GM23338 (cell line): ENCODE measurements at regions not wholly inside any gene's neighbourhood (a gene's known extent, or its start where the extent isn't known, plus 50 kb on each side); places are given as distances from the start of the nearest gene placed in this dataset.

Experiments used
- ATAC-seq: fragments of 200-7000 bp; cut with Tn5 transposase; 3 replicates; pipeline ENCODE4 v1.9.1; 2020
- DNase-seq: peaks from one replicate; pipeline ENCODE4 v3.0.0-alpha.2; 2015; ENCODE audit warnings: low spot score
- H2AFZ ChIP-seq: fragments of 200-600 bp; sonication (generic); 2 replicates; pipeline ENCODE4 v1.8.0; 2016; ENCODE audit warnings: antibody characterized with exemption, mild to moderate bottlenecking, moderate library complexity
- H3F3A ChIP-seq: fragments of 200-600 bp; sonication (generic); replicated peaks from 2 replicates; pipeline ENCODE4 v1.8.0; 2017; ENCODE audit warnings: antibody characterized with exemption, mixed run types, low read depth
- H3K27ac ChIP-seq: fragments of 200-600 bp; sonication (generic); 2 replicates; pipeline ENCODE4 v1.6.1; 2016; ENCODE audit warnings: low read depth
- H3K27me3 ChIP-seq: fragments of 200-600 bp; sonication (generic); 2 replicates; pipeline ENCODE4 v1.8.0; 2016; ENCODE audit warnings: mild to moderate bottlenecking, mixed run types, moderate library complexity; ENCODE audit not compliant: insufficient read depth
- H3K36me3 ChIP-seq: fragments of 200-600 bp; sonication (generic); 2 replicates; pipeline ENCODE4 v1.8.0; 2016; ENCODE audit warnings: mild to moderate bottlenecking; ENCODE audit not compliant: insufficient read depth
- H3K4me1 ChIP-seq: fragments of 200-600 bp; sonication (generic); 2 replicates; pipeline ENCODE4 v1.8.0; 2016; ENCODE audit warnings: mild to moderate bottlenecking, moderate library complexity; ENCODE audit not compliant: insufficient read depth
- H3K4me2 ChIP-seq: fragments of 200-600 bp; sonication (generic); 2 replicates; pipeline ENCODE4 v1.7.1; 2017; ENCODE audit warnings: mixed run types
- H3K4me3 ChIP-seq: fragments of 200-600 bp; sonication (generic); 2 replicates; pipeline ENCODE4 v1.6.1; 2016; ENCODE audit warnings: mixed run types
- H3K79me2 ChIP-seq: fragments of 200-600 bp; sonication (generic); replicated peaks from 2 replicates; pipeline ENCODE4 v1.8.0; 2017; ENCODE audit warnings: mild to moderate bottlenecking; ENCODE audit not compliant: insufficient read depth
- H3K9me2 ChIP-seq: fragments of 200-600 bp; sonication (generic); 2 replicates; pipeline ENCODE4 v1.8.0; 2017; ENCODE audit not compliant: insufficient read depth
- H4K20me1 ChIP-seq: fragments of 200-600 bp; sonication (generic); replicated peaks from 2 replicates; pipeline ENCODE4 v1.8.0; 2017; ENCODE audit warnings: mild to moderate bottlenecking; ENCODE audit not compliant: insufficient read depth
- H3K27ac Mint-ChIP-seq: 2 replicates; pipeline ENCODE4 v1.8.0; 2020; ENCODE audit warnings: inconsistent platforms, mild to moderate bottlenecking, moderate library complexity, mixed read lengths
- H3K27me3 Mint-ChIP-seq: 3 replicates; pipeline ENCODE4 v1.8.0; 2022; ENCODE audit warnings: low read depth, mild to moderate bottlenecking, moderate library complexity, mixed read lengths, inconsistent platforms; ENCODE audit not compliant: insufficient read depth, poor library complexity
- H3K36me3 Mint-ChIP-seq: 3 replicates; pipeline ENCODE4 v1.8.0; 2021; ENCODE audit warnings: low read depth, mild to moderate bottlenecking, inconsistent platforms, moderate library complexity, mixed read lengths
- H3K4me1 Mint-ChIP-seq: 3 replicates; pipeline ENCODE4 v1.8.0; 2020; ENCODE audit warnings: mild to moderate bottlenecking, inconsistent platforms, mixed read lengths
- H3K4me3 Mint-ChIP-seq: 3 replicates; pipeline ENCODE4 v1.8.0; 2021; ENCODE audit warnings: moderate library complexity, mild to moderate bottlenecking, inconsistent platforms, mixed read lengths
- H3K9me3 Mint-ChIP-seq: 3 replicates; pipeline ENCODE4 v1.8.0; 2020; ENCODE audit warnings: moderate library complexity, mild to moderate bottlenecking, inconsistent platforms, mixed read lengths
- CREB1 ChIP-seq: fragments of 250-450 bp; sonication (Bioruptor Pico); IDR thresholded peaks from 2 replicates; pipeline ENCODE4 v1.5.0; 2020; ENCODE audit warnings: low read depth, mild to moderate bottlenecking, moderate library complexity
- EZH2 ChIP-seq: fragments of 200-600 bp; sonication (generic); IDR thresholded peaks from one replicate; pipeline ENCODE4 v1.8.0; 2017; ENCODE audit warnings: antibody characterized with exemption, mild to moderate bottlenecking, low read depth; ENCODE audit not compliant: unreplicated experiment
- EZH2phosphoT487 ChIP-seq: fragments of 200-600 bp; sonication (generic); IDR thresholded peaks from one replicate; pipeline ENCODE4 v1.8.1; 2018; ENCODE audit warnings: antibody characterized with exemption; ENCODE audit not compliant: unreplicated experiment
- JUNB ChIP-seq: IDR thresholded peaks from one replicate; pipeline ENCODE4 v1.6.1; 2016; ENCODE audit warnings: antibody characterized with exemption; ENCODE audit not compliant: unreplicated experiment
- NANOG ChIP-seq: IDR thresholded peaks from 2 replicates; pipeline ENCODE4 v1.6.1; 2016; ENCODE audit warnings: antibody characterized with exemption, borderline replicate concordance
- REST ChIP-seq: IDR thresholded peaks from one replicate; pipeline ENCODE4 v1.6.1; 2018; ENCODE audit warnings: antibody characterized with exemption; ENCODE audit not compliant: unreplicated experiment
- STAT1 ChIP-seq: IDR thresholded peaks from one replicate; pipeline ENCODE4 v1.6.1; 2016; ENCODE audit warnings: antibody characterized with exemption; ENCODE audit not compliant: unreplicated experiment
- ZNF114 ChIP-seq: fragments of 250-450 bp; sonication (Bioruptor Pico); IDR thresholded peaks from 2 replicates; pipeline ENCODE4 v1.5.0; 2020; ENCODE audit warnings: mild to moderate bottlenecking, moderate library complexity

- TF ChIP-seq REST (no peak), EZH2phosphoT487 (no peak), CREB1 (CRISPR knock-in tag) (no peak), NANOG (no peak), EZH2 (no peak)
These were observed 228.8 kb upstream of the PIK3R1 start (continued) for GRCh38 chr5:67986761-67987160.

- no peak overlapping the region for H3K4me3 Mint-ChIP-seq
- no peaks in the 10 kb centered on the region for H3F3A ChIP-seq
- DNase-seq (no peak), ATAC-seq (no peak; the same call in 2 of the 3 replicates)
- no peaks in the 10 kb centered on the region for H3K4me1 ChIP-seq
- H3K4me3 ChIP-seq = no peak overlapping the region
- no peaks in the 10 kb centered on the region for H3K79me2 ChIP-seq
- H3K9me3 Mint-ChIP-seq = no peaks in the 10 kb centered on the region
- peaks cover 4% of the 10 kb centered on the region for H3K27me3 Mint-ChIP-seq
- H3K4me1 Mint-ChIP-seq = no peaks in the 10 kb centered on the region
- no peak overlapping the region for H3K4me2 ChIP-seq
- 0 out of 2 replicates have a peak overlapping the region, but pooled peaks have one; percentile 39 for H2AFZ ChIP-seq
- H3K36me3 ChIP-seq = no peaks in the 10 kb centered on the region
- no peaks in the 10 kb centered on the region for H3K9me2 ChIP-seq
- no peaks in the 10 kb centered on the region for H3K27me3 ChIP-seq
- H4K20me1 ChIP-seq = no peaks in the 10 kb centered on the region
- H3K27ac ChIP-seq = no peak overlapping the region
- no peak overlapping the region for H3K27ac Mint-ChIP-seq
- H3K36me3 Mint-ChIP-seq = no peaks in the 10 kb centered on the region
- no peak for TF ChIP-seq JUNB
These were observed 229.7 kb upstream of the PIK3R1 start for GRCh38 chr5:67985686-67986387.

GRCh38 chr5:67984546-67984945 lies 231.0 kb upstream of the PIK3R1 start:
- no peaks in the 10 kb centered on the region for H3K4me1 ChIP-seq
- Mint-ChIP-seq H3K27ac (no peak overlapping the region), H3K4me3 (no peak overlapping the region), H3K9me3 (no peaks in the 10 kb centered on the region), H3K27me3 (peaks cover 4% of the 10 kb centered on the region), H3K36me3 (no peaks in the 10 kb centered on the region), H3K4me1 (no peaks in the 10 kb centered on the region)
- H3K36me3 ChIP-seq = no peaks in the 10 kb centered on the region
- no peaks in the 10 kb centered on the region for H3K27me3 ChIP-seq
- no peaks in the 10 kb centered on the region for H3K9me2 ChIP-seq
- DNase-seq = no peak
- no peak overlapping the region for H3K4me2 ChIP-seq
- H3F3A ChIP-seq = no peaks in the 10 kb centered on the region
- H3K27ac ChIP-seq = no peak overlapping the region
- no peak overlapping the region for H2AFZ ChIP-seq
- no peak for ATAC-seq
- no peak overlapping the region for H3K4me3 ChIP-seq
- H4K20me1 ChIP-seq = no peaks in the 10 kb centered on the region
- no peaks in the 10 kb centered on the region for H3K79me2 ChIP-seq
- TF ChIP-seq STAT1 = no peak
- TF ChIP-seq ZNF114 (CRISPR knock-in tag) = no peak
- TF ChIP-seq REST = no peak
- TF ChIP-seq EZH2phosphoT487 = no peak
- TF ChIP-seq NANOG = no peak
